Gastroesophageal sphincter (tissue), 4 donors: ENCODE measurements at regions not wholly inside any gene's neighbourhood (a gene's known extent, or its start where the extent isn't known, plus 50 kb on each side); places are given as distances from the start of the nearest gene placed in this dataset.

ENCODE experiments used
- ATAC-seq: fragments of 150-250 bp; one replicate; pipeline ENCODE4 v1.9.1; 2016; ENCODE audit warnings: mild to moderate bottlenecking, moderate library complexity
- H3K27ac ChIP-seq, 4 donors: fragments of 200-600 bp; sonication (generic) in 3 of 4; 1 replicate in 3 of 4; 2 replicates in 1 of 4; pipeline ENCODE4 v1.5.1; 2016 to 2019
- H3K27me3 ChIP-seq: fragments of 200-600 bp; sonication (generic); one replicate; pipeline ENCODE4 v1.5.1; 2019
- H3K36me3 ChIP-seq, 2 donors: fragments of 200-600 bp; sonication (generic); one replicate each; pipeline ENCODE4 v1.5.1; 2019; ENCODE audit warnings: control low read depth in 1 of 2
- H3K4me1 ChIP-seq, 3 donors: fragments of 200-600 bp; sonication (generic); 1 replicate in 2 of 3; 2 replicates in 1 of 3; pipeline ENCODE4 v1.5.1; 2016 to 2019; ENCODE audit warnings: control low read depth in 2 of 3
- H3K4me3 ChIP-seq, 2 donors: fragments of 200-600 bp; sonication (generic); one replicate each; pipeline ENCODE4 v1.5.1; 2019; ENCODE audit warnings: mild to moderate bottlenecking in 1 of 2, moderate library complexity in 1 of 2
- H3K9me3 ChIP-seq, 3 donors: fragments of 200-600 bp; sonication (generic); one replicate each; pipeline ENCODE4 v1.5.1; 2017 to 2019; ENCODE audit warnings: control low read depth in 2 of 3
- CTCF ChIP-seq, 4 experiments: fragments of 200-600 bp in 2 of 4; fragments of 450-650 bp in 2 of 4; sonication (generic) in 1 of 4; IDR thresholded peaks; one replicate each; pipeline ENCODE4 v1.5.1; 2017 to 2019; ENCODE audit warnings: antibody characterized with exemption in 4 of 4, mild to moderate bottlenecking in 2 of 4, moderate library complexity in 2 of 4
- EP300 ChIP-seq: sonication (generic); formaldehyde crosslinking; IDR thresholded peaks from one replicate; pipeline ENCODE4 v1.6.1; 2017; ENCODE audit warnings: antibody characterized with exemption, mild to moderate bottlenecking
- POLR2A ChIP-seq, 2 donors: fragments of 450-650 bp; IDR thresholded peaks; one replicate each; pipeline ENCODE4 v1.6.1; 2017; ENCODE audit warnings: antibody characterized with exemption in 2 of 2, mild to moderate bottlenecking in 2 of 2, moderate library complexity in 1 of 2
- POLR2AphosphoS5 ChIP-seq: sonication (generic); formaldehyde crosslinking; IDR thresholded peaks from one replicate; pipeline ENCODE4 v1.6.1; 2017; ENCODE audit warnings: antibody characterized with exemption
- WGBS, 2 donors: methylation state at CpG; one replicate each; pipeline ENCODE4 v1.1.5; 2018; ENCODE audit warnings: low coverage in 1 of 2; 5-methylcytosine and 5-hydroxymethylcytosine counted together

- ATAC-seq = no peak
- Histone ChIP-seq H3K27ac (no peak overlapping the region), H3K36me3 (no peaks in the 10 kb centered on the region), H3K4me3 (no peak overlapping the region), H3K4me1 (no peaks in the 10 kb centered on the region), H3K9me3 (no peaks in the 10 kb centered on the region), H3K27me3 (no peaks in the 10 kb centered on the region)
- no peak for TF ChIP-seq POLR2AphosphoS5
- TF ChIP-seq EP300 = no peak
- TF ChIP-seq CTCF (IDR thresholded peaks at IDR 0.05) = no peak
- no peak for TF ChIP-seq POLR2A (IDR thresholded peaks at IDR 0.05)
- WGBS, 2 donors = 58 to 88% methylated on average over 3 of the region's 3 CpGs
Observed at GRCh38 chr3:88936831-88937230, 170.6 kb upstream of the EPHA3 start.

- Histone ChIP-seq H3K9me3 (no peaks in the 10 kb centered on the region), H3K27ac (no peak overlapping the region), H3K27me3 (no peaks in the 10 kb centered on the region), H3K4me1 (no peaks in the 10 kb centered on the region), H3K36me3 (no peaks in the 10 kb centered on the region), H3K4me3 (no peak overlapping the region)
- 66 to 67% methylated on average over 2 of the region's 2 CpGs for WGBS, 2 donors
- ATAC-seq = no peak
- TF ChIP-seq EP300 = no peak
- TF ChIP-seq POLR2AphosphoS5 = no peak
- TF ChIP-seq POLR2A (IDR thresholded peaks at IDR 0.05) = no peak
- TF ChIP-seq CTCF (IDR thresholded peaks at IDR 0.05) = no peak
Observed at GRCh38 chr3:88940296-88940695, 167.1 kb upstream of the EPHA3 start.

GRCh38 chr3:88947013-88947412, 160.4 kb upstream of the EPHA3 start:
- no peaks in the 10 kb centered on the region for H3K4me1 ChIP-seq
- no peaks in the 10 kb centered on the region for H3K9me3 ChIP-seq
- H3K4me3 ChIP-seq = no peak overlapping the region
- WGBS, 2 donors = 60 to 88% methylated on average over 1 to 2 of the region's 2 CpGs
- ATAC-seq = no peak
- no peak overlapping the region for H3K27ac ChIP-seq
- H3K27me3 ChIP-seq = no peaks in the 10 kb centered on the region
- TF ChIP-seq EP300 (no peak), POLR2AphosphoS5 (no peak), POLR2A (IDR thresholded peaks at IDR 0.05) (no peak), CTCF (IDR thresholded peaks at IDR 0.05) (no peak)
- H3K36me3 ChIP-seq = no peaks in the 10 kb centered on the region

GRCh38 chr3:88954853-88955252, 152.6 kb upstream of the EPHA3 start:
- Histone ChIP-seq H3K4me1 (no peaks in the 10 kb centered on the region), H3K4me3 (no peak overlapping the region), H3K36me3 (no peaks in the 10 kb centered on the region), H3K27ac (no peak overlapping the region), H3K9me3 (no peaks in the 10 kb centered on the region), H3K27me3 (no peaks in the 10 kb centered on the region)
- TF ChIP-seq POLR2A (IDR thresholded peaks at IDR 0.05) = no peak
- WGBS, 2 donors = 62 to 85% methylated on average over 4 of the region's 4 CpGs
- ATAC-seq = no peak

- H3K27ac ChIP-seq = no peak overlapping the region
- H3K36me3 ChIP-seq = no peaks in the 10 kb centered on the region
- TF ChIP-seq EP300 (no peak), POLR2AphosphoS5 (no peak), CTCF (IDR thresholded peaks at IDR 0.05) (no peak), POLR2A (IDR thresholded peaks at IDR 0.05) (no peak)
- no peak overlapping the region for H3K4me3 ChIP-seq
- no peak for ATAC-seq
- H3K4me1 ChIP-seq = no peaks in the 10 kb centered on the region
- no peaks in the 10 kb centered on the region for H3K27me3 ChIP-seq
- WGBS, 2 donors = 40 to 70% methylated on average over 7 to 8 of the region's 8 CpGs
- H3K9me3 ChIP-seq = no peaks in the 10 kb centered on the region
Observed at GRCh38 chr3:88955274-88955673, 152.1 kb upstream of the EPHA3 start.
